Psoas muscle (tissue), 7 donors: ENCODE measurements at regions not wholly inside any gene's neighbourhood (a gene's known extent, or its start where the extent isn't known, plus 50 kb on each side); places are given as distances from the start of the nearest gene placed in this dataset.

Experiments
- ATAC-seq, 4 donors: fragments of 200-7000 bp; cut with Tn5 transposase; one replicate each; pipeline ENCODE4 v1.9.1; 2020; ENCODE audit warnings: moderate library complexity in 3 of 4, mild to moderate bottlenecking in 2 of 4
- DNase-seq, 2 donors: peaks; one replicate each; pipeline ENCODE4 v3.0.0-alpha.2; 2020
- H3K27ac ChIP-seq: fragments of 200-600 bp; one replicate; pipeline ENCODE4 v1.8.0; 2022
- H3K27me3 ChIP-seq, 3 donors: fragments of 200-600 bp in 1 of 3; one replicate each; pipeline versions ENCODE4 v1.6.1 to v1.8.0; 2013 to 2022; ENCODE audit warnings: low read length in 2 of 3, mild to moderate bottlenecking in 2 of 3, moderate library complexity in 1 of 3; ENCODE audit not compliant: insufficient read depth in 3 of 3
- H3K36me3 ChIP-seq, 2 donors: fragments of 200-600 bp in 1 of 2; one replicate each; pipeline versions ENCODE4 v1.6.1 to v1.8.0; 2013 to 2022; ENCODE audit warnings: low read depth in 1 of 2, mild to moderate bottlenecking in 1 of 2, moderate library complexity in 1 of 2; ENCODE audit not compliant: insufficient read depth in 1 of 2
- H3K4me1 ChIP-seq: fragments of 200-600 bp; one replicate; pipeline ENCODE4 v1.8.0; 2022
- H3K4me3 ChIP-seq: fragments of 200-600 bp; one replicate; pipeline ENCODE4 v1.8.0; 2022; ENCODE audit warnings: mild to moderate bottlenecking
- H3K9me3 ChIP-seq: fragments of 200-600 bp; one replicate; pipeline ENCODE4 v1.8.0; 2022
- WGBS, 3 donors: extraction: QIAGEN DNeasy Blood & Tissue Kit; methylation state at CpG; one replicate each; pipeline versions ENCODE4 v1.1.6 to v1.1.7; 2013; 5-methylcytosine and 5-hydroxymethylcytosine counted together
- intact Hi-C, 2 donors: fragments of 100-400 bp; cut with DNase I; formaldehyde crosslinking; loops; one replicate each; pipeline versions ENCODE4 v1.11.0 to v1.14.2; 2022
- TF ChIP-seq, protein P1 (sequence below): fragments of 200-600 bp; IDR thresholded peaks from one replicate; pipeline ENCODE4 v1.8.0; 2022; ENCODE audit warnings: antibody characterized with exemption
- donor health status: healthy with polysubstance abuse.
- donor health status: DM: no; HTN: no; CAD: no; lungs with moderate emphysema.
- donor health status: Bipolar disorder and iron deficiency.
- donor health status: healthy.
- donor health status: DM: yes; HTN: yes; CAD: no.
- donor health status: DM: no; HTN: no; CAD: no.
- donor health status: DM: yes; HTN: yes; CAD: no.

DNA sequence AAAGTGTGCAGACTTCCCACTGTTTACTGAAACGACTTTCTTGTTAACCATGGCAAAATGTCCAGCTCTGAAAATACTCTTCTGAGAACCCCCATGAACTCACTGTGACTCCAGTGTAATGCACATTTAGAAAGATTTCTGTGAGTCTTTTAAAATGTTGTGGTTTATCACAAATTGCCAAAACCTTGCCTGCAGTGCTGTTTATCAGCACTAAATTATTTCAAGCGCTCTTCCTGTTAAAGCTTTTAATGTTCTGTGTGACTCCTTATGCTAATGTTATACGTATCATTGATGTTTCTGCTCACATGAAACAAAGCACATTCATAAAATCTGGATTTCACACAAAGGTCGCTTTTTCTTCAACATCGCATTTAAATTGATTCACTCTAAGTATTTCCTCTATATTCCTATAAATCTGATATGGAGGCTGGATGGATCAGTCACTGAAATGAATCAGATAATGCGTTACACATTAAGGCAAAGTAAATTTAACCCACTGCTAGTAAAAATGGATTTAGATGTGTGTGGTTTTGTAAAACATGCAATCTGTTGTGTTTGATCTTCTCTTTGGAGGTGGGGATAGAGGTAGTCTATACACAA is 521.2 kb downstream of the NYAP2 start:
- Histone ChIP-seq H3K36me3 (no peaks in the 10 kb centered on the region), H3K4me3 (no peak overlapping the region), H3K9me3 (peaks cover 3% of the 10 kb centered on the region), H3K4me1 (no peaks in the 10 kb centered on the region), H3K27me3 (no peaks in the 10 kb centered on the region), H3K27ac (no peak overlapping the region)
- 57 to 65% (median 60%) methylated on average over 6 of the region's 6 CpGs for WGBS, 3 donors
- TF ChIP-seq, protein P1, sequence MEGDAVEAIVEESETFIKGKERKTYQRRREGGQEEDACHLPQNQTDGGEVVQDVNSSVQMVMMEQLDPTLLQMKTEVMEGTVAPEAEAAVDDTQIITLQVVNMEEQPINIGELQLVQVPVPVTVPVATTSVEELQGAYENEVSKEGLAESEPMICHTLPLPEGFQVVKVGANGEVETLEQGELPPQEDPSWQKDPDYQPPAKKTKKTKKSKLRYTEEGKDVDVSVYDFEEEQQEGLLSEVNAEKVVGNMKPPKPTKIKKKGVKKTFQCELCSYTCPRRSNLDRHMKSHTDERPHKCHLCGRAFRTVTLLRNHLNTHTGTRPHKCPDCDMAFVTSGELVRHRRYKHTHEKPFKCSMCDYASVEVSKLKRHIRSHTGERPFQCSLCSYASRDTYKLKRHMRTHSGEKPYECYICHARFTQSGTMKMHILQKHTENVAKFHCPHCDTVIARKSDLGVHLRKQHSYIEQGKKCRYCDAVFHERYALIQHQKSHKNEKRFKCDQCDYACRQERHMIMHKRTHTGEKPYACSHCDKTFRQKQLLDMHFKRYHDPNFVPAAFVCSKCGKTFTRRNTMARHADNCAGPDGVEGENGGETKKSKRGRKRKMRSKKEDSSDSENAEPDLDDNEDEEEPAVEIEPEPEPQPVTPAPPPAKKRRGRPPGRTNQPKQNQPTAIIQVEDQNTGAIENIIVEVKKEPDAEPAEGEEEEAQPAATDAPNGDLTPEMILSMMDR, result no peak
- DNase-seq (no peak), ATAC-seq (no peak)
- intact Hi-C loops, result no loop called here

DNA sequence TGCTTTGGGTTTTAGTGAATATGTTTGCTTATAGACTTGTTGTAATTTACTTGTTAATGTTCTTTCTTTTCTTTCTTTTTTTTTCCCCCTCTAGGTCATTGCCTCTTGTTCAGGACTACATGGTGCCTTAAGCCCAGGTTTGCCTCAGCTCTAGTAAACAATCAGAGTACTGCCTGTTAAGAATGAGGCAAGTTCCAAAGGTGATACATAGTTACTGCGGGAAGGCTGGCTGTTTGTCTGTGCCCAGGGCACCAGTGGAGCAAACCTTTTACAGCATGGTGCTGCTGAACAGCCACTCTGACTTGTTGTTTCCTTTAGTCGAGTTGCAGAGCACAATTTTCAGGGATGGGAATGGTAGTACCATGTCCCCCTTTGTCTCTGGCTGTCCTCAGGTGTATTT is 517.2 kb downstream of the NYAP2 start:
- Histone ChIP-seq H3K27ac (no peak overlapping the region), H3K9me3 (peaks cover 3% of the 10 kb centered on the region), H3K4me3 (no peak overlapping the region), H3K36me3 (no peaks in the 10 kb centered on the region), H3K27me3 (no peaks in the 10 kb centered on the region), H3K4me1 (no peaks in the 10 kb centered on the region)
- intact Hi-C loops, result no loop called here
- DNase-seq (no peak), ATAC-seq (no peak)
- WGBS, 3 donors, result 59 to 70% (median 65%) methylated on average over 2 of the region's 2 CpGs
- TF ChIP-seq, protein P1, result no peak

DNA sequence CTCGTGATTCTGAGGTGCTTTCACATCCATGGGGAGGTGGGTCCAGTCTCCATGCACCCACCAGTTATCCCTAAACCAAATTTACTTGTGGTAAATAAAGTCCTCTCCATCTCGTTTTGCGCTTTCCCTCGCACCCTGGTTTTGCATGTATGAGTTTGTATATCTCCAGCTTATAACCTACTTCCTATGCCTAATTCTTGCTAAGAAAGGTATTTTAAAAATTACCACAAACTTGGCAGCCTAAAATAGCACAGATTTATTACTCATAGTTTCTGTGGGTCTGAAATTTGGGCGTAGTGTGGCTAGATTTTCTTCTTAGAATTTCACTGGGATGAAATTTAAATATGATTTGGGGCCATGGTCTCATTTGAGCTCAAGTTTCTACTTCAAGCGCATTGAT is 511.5 kb downstream of the NYAP2 start:
- ATAC-seq, result no peak
- intact Hi-C loops, result no loop called here
- TF ChIP-seq, protein P1, result no peak
- H3K4me1 ChIP-seq, result no peaks in the 10 kb centered on the region
- no peak for DNase-seq
- H3K9me3 ChIP-seq, result no peaks in the 10 kb centered on the region
- H3K27me3 ChIP-seq, result no peaks in the 10 kb centered on the region
- no peak overlapping the region for H3K27ac ChIP-seq
- H3K36me3 ChIP-seq, result no peaks in the 10 kb centered on the region
- WGBS, 3 donors, result 86 to 94% (median 90%) methylated on average over 6 of the region's 6 CpGs
- H3K4me3 ChIP-seq, result no peak overlapping the region

DNA sequence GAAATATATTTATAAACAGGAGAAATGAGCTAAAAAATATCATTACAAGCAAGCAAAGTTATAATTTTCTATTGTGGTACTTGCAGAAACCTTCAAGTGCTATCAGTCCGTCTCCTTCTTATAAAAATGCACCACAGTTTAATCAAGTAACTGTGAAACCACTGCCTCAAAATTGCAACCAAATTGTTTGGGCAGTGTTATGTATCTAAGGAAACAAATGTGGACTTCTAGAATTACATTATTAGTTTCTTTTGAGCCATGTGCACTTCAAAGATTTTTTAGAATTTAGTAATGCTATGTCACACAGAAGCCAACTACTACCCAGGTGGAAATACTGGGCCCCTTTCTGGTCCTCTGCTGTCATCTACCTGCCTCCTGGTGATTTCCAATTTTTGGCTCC is 495.6 kb downstream of the NYAP2 start:
- TF ChIP-seq, protein P1, result no peak
- intact Hi-C loops, result loop anchor here in 1 of 2 donors (10.0 kb wide), 1 partner anchor 1090 kb away; no protein-coding TSS in a partner anchor
- Histone ChIP-seq H3K4me1 (peaks cover 5% of the 10 kb centered on the region), H3K27ac (no peak overlapping the region), H3K27me3 (no peaks in the 10 kb centered on the region), H3K36me3 (no peaks in the 10 kb centered on the region), H3K4me3 (no peak overlapping the region), H3K9me3 (no peaks in the 10 kb centered on the region)
- 21 to 31% (median 23%) methylated on average over 1 of the region's 1 CpG for WGBS, 3 donors
- ATAC-seq, result no peak
- no peak for DNase-seq
